ENCODE measurements at regions not wholly inside any gene's neighbourhood (a gene's known extent, or its start where the extent isn't known, plus 50 kb on each side); places are given as distances from the start of the nearest gene placed in this dataset.

DNA sequence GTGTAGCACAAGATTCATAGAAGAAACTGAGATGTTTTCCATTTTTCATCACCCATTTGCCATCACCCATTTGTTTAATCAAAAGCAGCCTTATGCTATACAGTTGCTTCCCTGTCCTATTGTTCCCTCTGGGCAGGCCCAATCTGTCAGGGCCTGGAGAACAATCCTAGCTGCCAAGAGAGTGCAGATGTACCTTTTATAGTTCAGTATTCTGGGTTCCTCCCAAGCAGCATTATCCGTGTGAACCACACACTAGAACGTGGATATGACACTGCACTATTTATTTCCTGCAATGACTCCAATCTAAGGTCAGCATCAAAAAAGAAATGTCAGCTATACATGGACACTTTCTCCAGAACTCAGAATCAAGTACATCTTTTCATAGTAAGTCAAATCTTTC, 269.0 kb downstream of the ADGRA3 start:
- no peaks in the 10 kb centered on the region for H3K27me3 Mint-ChIP-seq (ENCODE audit: low read depth in 3 of 3)
- H3K27ac Mint-ChIP-seq, result no peak overlapping the region
- H3K4me3 Mint-ChIP-seq, result no peak overlapping the region
- H3K36me3 Mint-ChIP-seq, result no peaks in the 10 kb centered on the region
- H3K9me3 Mint-ChIP-seq, result peaks cover 0 to 9% (median 2%) of the 10 kb centered on the region in 6 donors
- no peak for DNase-seq
- H3K4me1 Mint-ChIP-seq, result no peaks in the 10 kb centered on the region

DNA sequence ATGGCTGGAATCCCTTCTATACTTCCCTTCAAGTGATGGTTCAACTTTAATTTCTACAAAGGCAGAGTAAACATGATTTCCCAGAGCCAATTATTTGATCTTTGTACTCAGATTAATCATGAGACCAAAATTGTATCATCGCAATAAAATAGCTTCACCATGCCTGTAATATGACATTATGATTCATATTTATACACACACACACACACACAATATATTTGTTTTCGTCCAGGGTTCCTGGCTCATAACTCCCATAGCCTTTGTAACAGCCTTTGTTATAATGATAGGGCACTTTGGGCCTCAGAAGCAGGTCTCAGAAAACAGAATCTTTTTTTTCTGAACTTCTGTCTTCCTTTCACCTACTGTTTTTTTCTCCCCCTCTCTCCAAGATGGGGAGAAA, 270.6 kb downstream of the ADGRA3 start:
- H3K27ac Mint-ChIP-seq, result no peak overlapping the region
- H3K4me1 Mint-ChIP-seq, result no peaks in the 10 kb centered on the region
- H3K27me3 Mint-ChIP-seq (ENCODE audit: low read depth in 3 of 3), result no peaks in the 10 kb centered on the region
- no peaks in the 10 kb centered on the region for H3K36me3 Mint-ChIP-seq
- H3K9me3 Mint-ChIP-seq, result peaks cover 0 to 9% (median under 1%) of the 10 kb centered on the region in 6 donors
- DNase-seq, result no peak
- no peak overlapping the region for H3K4me3 Mint-ChIP-seq

DNA sequence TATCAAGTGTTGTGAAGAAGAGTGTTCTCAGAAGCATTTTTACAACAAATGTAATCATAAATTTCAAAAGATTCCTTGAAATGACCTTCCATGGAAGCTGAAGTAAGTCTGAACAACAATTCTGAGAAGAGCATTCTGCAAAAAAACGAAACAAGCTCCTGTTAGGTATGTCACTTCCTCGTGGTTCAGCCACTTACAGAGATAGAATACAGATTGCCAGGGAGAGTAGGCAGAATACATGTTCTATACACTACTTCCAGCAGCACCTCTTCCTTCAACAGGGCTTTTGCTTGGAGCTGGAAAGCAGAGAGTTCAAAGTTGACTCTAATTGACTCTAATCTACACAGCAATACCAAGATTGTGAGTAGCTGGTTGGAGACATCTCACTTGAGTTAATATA, 274.5 kb downstream of the ADGRA3 start:
- DNase-seq, result no peak
- no peak overlapping the region for H3K27ac Mint-ChIP-seq
- H3K27me3 Mint-ChIP-seq (ENCODE audit: low read depth in 3 of 3), result no peaks in the 10 kb centered on the region
- peaks cover 0 to 8% of the 10 kb centered on the region in 2 donors for H3K4me1 Mint-ChIP-seq
- peaks cover 0 to 20% (median 2%) of the 10 kb centered on the region in 6 donors for H3K9me3 Mint-ChIP-seq
- no peaks in the 10 kb centered on the region for H3K36me3 Mint-ChIP-seq
- H3K4me3 Mint-ChIP-seq, result no peak overlapping the region

DNA sequence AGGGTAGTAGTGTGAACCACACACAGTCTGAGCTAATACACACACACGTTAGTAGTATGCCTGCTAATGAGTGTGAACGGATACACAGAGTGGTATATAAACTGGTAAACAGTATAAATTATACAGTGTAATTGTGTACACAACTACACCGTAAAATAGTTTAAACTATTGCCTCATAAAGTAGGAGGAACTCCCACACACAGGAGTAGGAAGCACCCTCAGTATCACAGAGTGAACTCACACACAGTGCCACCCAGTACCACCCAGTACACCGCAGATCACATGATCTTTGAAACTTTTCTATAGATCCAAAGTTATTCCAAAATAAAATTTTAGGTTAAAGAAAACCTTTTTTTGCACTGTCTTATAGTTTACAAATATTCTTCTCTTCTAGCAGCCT, 275.1 kb downstream of the ADGRA3 start:
- H3K36me3 Mint-ChIP-seq, result no peaks in the 10 kb centered on the region
- no peak for DNase-seq
- no peak overlapping the region for H3K4me3 Mint-ChIP-seq
- H3K27ac Mint-ChIP-seq, result no peak overlapping the region
- peaks cover 0 to 8% of the 10 kb centered on the region in 2 donors for H3K4me1 Mint-ChIP-seq
- H3K9me3 Mint-ChIP-seq, result peaks cover 0 to 24% (median 3%) of the 10 kb centered on the region in 6 donors
- peaks cover 0 to 2% (median 0%) of the 10 kb centered on the region in 3 donors for H3K27me3 Mint-ChIP-seq (ENCODE audit: low read depth in 3 of 3)

DNA sequence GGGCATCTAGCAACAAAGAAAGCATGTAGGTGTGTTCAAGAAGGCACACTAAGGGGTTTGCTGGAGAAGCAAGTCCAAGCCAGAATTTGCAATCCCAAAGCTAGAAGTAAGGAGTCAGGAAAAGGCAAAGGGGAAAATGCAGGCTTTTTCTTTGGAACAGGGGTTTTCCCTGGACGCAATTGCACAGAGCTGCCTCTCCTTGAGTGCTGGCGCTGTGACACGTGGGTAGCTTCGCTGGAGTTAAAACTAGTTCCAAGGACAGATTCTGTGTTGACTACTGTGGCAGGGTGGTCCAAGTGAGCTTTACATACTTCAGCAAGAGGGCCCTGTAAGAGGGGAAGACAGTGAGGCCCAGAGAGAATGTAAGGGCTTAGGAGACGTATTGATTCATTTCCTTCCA, 277.1 kb downstream of the ADGRA3 start:
- Mint-ChIP-seq H3K4me1 (peaks cover 0 to 8% of the 10 kb centered on the region in 2 donors), H3K36me3 (no peaks in the 10 kb centered on the region), H3K9me3 (peaks cover 0 to 29% (median 3%) of the 10 kb centered on the region in 6 donors), H3K27me3 (ENCODE audit: low read depth in 3 of 3) (peaks cover 0 to 4% (median 0%) of the 10 kb centered on the region in 3 donors), H3K27ac (no peak overlapping the region), H3K4me3 (no peak overlapping the region)
- no peak for DNase-seq

DNA sequence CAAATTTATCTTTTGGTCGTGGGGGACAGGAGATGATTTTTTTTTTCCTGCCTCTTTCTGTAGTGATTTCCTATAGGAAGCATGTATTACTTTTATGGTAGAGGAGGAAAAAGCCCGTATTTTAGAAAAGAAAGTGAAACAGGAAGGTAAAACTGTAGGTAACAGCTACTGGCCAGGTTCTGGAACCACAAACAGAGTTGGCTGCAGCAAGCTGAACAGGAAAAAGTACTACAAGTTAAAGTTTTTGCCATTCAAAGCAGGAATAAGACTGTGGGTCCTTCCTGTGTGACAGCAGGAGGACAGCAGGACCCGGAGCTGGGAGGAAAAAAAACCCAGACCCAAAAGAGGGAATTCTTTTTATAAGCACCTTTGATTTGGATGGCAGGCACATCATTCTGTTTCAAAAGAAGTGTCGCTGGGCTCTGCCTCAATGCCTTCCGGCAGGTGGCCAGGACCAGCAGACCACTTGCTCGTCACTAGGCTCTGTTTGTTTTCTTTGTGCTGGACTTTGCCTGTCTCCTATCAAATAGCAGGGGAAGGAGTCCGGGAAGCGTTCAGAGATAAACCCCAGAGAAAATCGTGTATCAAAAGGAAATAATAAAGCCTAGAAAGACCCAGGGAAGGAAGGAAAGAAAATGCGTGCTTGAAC, 277.9 kb downstream of the ADGRA3 start:
- Mint-ChIP-seq H3K27me3 (ENCODE audit: low read depth in 3 of 3) (peaks cover 0 to 4% (median 0%) of the 10 kb centered on the region in 3 donors), H3K4me3 (peak overlapping the region; percentile 25 to 71 (median 65)), H3K27ac (no peak overlapping the region), H3K36me3 (no peaks in the 10 kb centered on the region), H3K9me3 (peaks cover 0 to 28% (median 1%) of the 10 kb centered on the region in 6 donors), H3K4me1 (peaks cover 0 to 8% of the 10 kb centered on the region in 2 donors)
- DNase-seq, result no peak

DNA sequence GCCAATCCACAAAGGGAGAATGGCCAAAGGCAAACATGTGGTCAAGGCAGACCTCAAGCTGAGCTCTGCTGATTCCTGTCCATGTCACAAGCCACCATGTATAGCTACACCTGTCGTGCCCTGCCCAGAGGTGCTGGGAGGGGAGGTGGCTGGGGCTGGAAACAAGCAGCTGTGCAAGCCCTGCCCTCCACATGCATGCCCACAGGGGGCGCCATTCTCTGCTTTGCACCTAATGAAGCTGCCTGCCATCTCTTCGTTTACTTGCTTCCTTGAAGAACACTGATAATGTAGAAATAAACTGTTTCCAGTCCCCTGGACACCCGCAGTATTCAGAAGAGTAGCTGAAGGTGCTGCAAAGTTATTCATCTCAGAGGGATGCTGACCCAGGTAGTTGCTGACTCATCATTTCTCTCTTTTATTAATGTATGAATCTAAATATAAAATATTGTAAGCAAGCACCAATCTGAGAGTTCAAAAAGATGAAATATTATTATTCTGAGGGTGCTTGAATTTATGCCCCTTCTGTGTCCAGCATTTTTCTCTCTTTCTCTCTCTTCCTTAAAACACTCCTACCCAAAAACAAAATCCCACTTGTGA, 278.6 kb downstream of the ADGRA3 start:
- peak in 2 of 3 donors; percentile 6 to 8 for DNase-seq
- Mint-ChIP-seq H3K27me3 (ENCODE audit: low read depth in 3 of 3) (peaks cover 0 to 4% (median 0%) of the 10 kb centered on the region in 3 donors), H3K9me3 (peaks cover 0 to 28% (median under 1%) of the 10 kb centered on the region in 6 donors), H3K4me3 (peak overlapping the region; percentile 25 to 71 (median 65)), H3K27ac (no peak overlapping the region), H3K4me1 (peaks cover 0 to 8% of the 10 kb centered on the region in 2 donors), H3K36me3 (no peaks in the 10 kb centered on the region)

DNA sequence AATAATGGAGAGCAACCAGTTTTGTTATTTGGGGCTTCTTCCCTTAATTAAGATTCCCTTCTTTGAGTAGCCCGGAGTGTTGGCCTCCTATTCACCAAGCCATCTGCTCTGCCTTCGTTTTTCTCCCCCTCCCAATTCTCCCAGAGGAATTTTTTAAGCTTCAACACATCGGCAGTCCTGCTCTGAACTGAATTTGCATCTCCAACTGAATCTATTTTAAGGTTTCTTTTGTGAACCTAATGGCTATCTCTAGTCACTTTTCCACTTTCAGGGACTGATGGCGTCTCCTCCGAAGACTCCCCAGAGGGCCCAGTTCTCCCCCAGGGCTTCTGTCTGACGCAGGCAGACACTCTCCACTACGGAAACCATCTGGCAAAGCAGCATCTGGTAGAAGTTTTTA, 280.2 kb downstream of the ADGRA3 start:
- DNase-seq, result no peak
- peaks cover 0 to 8% of the 10 kb centered on the region in 2 donors for H3K4me1 Mint-ChIP-seq
- H3K27me3 Mint-ChIP-seq (ENCODE audit: low read depth in 3 of 3), result peaks cover 0 to 4% (median 0%) of the 10 kb centered on the region in 3 donors
- no peaks in the 10 kb centered on the region for H3K36me3 Mint-ChIP-seq
- H3K27ac Mint-ChIP-seq, result no peak overlapping the region
- peaks cover 0 to 28% (median under 1%) of the 10 kb centered on the region in 6 donors for H3K9me3 Mint-ChIP-seq
- no peak overlapping the region for H3K4me3 Mint-ChIP-seq

DNA sequence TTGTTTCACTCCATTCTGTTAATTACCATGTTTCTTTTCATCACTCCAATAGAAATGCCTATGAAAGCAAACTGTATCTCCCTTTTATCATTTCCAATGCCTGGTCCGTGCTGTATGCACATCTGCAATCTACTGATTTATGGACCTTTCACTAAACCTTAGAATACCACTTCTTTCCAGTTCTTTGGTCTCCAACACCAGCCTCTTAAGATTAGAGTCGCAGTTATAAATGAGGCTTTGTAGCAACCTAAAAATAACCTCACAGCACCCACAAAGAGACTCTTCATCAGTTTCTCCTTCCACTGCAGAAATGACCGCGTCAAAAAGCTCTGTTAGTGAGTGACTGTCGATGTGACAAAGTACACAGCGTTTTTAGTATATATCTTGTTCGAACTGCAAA, 282.6 kb downstream of the ADGRA3 start:
- H3K27me3 Mint-ChIP-seq (ENCODE audit: low read depth in 3 of 3), result peaks cover 0 to 4% (median 0%) of the 10 kb centered on the region in 3 donors

DNA sequence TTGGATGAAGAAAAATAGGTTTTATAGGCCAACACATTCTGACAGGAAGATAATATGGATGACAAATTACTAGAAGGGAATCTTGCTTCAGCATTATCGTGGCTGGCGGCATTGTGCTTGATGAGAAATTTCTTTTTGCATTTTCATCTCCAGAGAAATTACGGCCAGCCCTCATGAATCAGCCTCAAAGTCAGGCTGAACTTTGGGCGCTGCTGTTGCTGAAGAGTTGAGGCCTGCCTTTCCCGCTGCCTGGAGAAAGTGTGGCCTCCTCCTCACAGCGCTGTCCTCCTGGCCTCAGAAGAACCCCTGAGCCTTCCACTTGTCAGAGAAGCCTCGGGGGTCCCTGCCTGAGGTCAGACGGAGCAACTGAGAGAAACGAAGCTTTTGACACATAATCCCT, 272.4 kb upstream of the KCNIP4 start:
- no peak overlapping the region for H3K27ac Mint-ChIP-seq
- no peak overlapping the region for H3K4me3 Mint-ChIP-seq
- no peaks in the 10 kb centered on the region for H3K27me3 Mint-ChIP-seq (ENCODE audit: low read depth in 3 of 3)
- DNase-seq, result no peak
- no peaks in the 10 kb centered on the region for H3K4me1 Mint-ChIP-seq
- H3K36me3 Mint-ChIP-seq, result no peaks in the 10 kb centered on the region
- peaks cover 0 to 24% (median 5%) of the 10 kb centered on the region in 6 donors for H3K9me3 Mint-ChIP-seq

More for the DNA sequence above, 282.6 kb downstream of the ADGRA3 start:
- no peaks in the 10 kb centered on the region for H3K36me3 Mint-ChIP-seq
- DNase-seq, result no peak
- H3K4me3 Mint-ChIP-seq, result no peak overlapping the region
- peaks cover 0 to 19% (median 3%) of the 10 kb centered on the region in 6 donors for H3K9me3 Mint-ChIP-seq
- H3K4me1 Mint-ChIP-seq, result peaks cover 0 to 6% of the 10 kb centered on the region in 2 donors
- H3K27ac Mint-ChIP-seq, result no peak overlapping the region

DNA sequence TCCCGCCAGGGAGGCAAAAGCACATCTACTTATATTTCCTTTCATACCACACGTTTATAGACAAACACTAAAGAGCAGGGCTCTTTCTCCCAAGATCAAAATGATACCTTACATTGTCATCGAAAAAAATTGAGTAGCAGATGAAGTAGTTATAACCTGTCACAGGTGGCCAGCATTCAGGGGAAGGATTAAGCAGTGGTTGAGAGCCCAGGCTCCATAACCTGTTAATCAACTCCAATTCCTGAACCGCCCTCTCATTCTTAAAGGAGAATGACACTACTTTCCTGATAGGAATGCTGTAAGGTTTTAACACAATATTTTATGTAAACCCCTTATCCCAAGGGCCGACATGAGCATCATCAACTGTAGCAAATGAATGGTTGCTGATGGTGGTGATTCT, 268.9 kb upstream of the KCNIP4 start:
- no peak overlapping the region for H3K27ac Mint-ChIP-seq
- H3K27me3 Mint-ChIP-seq (ENCODE audit: low read depth in 3 of 3), result no peaks in the 10 kb centered on the region
- no peaks in the 10 kb centered on the region for H3K4me1 Mint-ChIP-seq
- H3K4me3 Mint-ChIP-seq, result no peak overlapping the region
- H3K36me3 Mint-ChIP-seq, result no peaks in the 10 kb centered on the region
- peaks cover 0 to 20% (median 4%) of the 10 kb centered on the region in 6 donors for H3K9me3 Mint-ChIP-seq
- no peak for DNase-seq

DNA sequence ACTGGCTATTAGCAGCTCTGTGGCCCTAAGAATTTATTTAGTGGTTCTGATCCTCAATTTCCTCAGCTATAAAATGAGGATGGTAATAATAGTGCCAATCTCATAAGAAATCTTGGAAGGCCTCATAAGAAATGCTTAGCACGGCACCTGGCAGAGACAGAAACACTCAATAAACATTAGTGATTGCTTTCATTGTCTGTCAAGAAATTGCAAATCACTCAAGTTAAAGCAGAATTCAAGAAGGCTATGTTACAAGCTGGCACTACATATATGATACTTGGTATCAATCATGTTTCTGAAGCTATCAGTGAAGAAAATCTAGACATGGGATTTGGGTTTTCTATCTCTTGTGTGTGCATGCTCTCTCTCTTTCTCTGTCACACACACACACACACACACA, 267.7 kb upstream of the KCNIP4 start:
- Mint-ChIP-seq H3K27me3 (ENCODE audit: low read depth in 3 of 3) (no peaks in the 10 kb centered on the region), H3K27ac (no peak overlapping the region), H3K4me1 (no peaks in the 10 kb centered on the region), H3K9me3 (peaks cover 0 to 28% (median 5%) of the 10 kb centered on the region in 6 donors), H3K4me3 (no peak overlapping the region), H3K36me3 (no peaks in the 10 kb centered on the region)
- DNase-seq, result no peak

DNA sequence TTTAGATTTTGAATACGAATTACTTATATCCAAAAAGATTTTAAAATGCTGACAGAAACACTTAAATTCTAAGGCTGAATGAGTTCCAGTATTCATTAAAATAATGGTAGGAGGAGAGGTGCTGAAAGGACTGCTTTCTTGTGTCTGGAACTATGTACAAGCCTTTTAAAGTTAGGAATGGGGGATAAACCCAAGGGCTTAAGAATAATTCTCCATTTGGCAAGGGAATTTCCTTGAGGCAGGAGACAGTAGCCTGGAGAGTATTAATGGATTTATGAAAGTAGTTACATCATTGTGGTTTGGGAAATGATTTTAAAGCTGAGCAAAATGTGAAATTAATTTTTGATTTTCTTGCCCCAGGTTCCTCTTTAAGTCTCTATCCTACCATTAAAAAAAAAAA, 266.5 kb upstream of the KCNIP4 start:
- no peak for DNase-seq
- Mint-ChIP-seq H3K4me3 (no peak overlapping the region), H3K27me3 (ENCODE audit: low read depth in 3 of 3) (no peaks in the 10 kb centered on the region), H3K9me3 (peaks cover 0 to 30% (median 5%) of the 10 kb centered on the region in 6 donors), H3K27ac (no peak overlapping the region), H3K36me3 (no peaks in the 10 kb centered on the region), H3K4me1 (no peaks in the 10 kb centered on the region)

DNA sequence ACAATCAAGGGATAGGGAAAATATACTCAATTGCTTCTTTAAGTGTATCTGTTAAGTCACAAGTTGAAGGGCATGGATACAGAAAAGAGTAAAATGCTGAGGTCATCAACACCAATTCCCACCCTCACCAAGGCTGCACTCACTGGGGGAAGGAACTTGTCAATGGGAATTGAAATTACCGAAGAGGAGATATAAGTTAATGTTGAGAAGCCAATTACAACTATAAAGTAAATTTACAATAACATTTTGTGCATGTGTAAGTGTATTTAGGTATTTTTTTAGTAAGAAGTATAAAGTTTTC, 255.1 kb upstream of the KCNIP4 start:
- peaks cover 0 to 2% (median 0%) of the 10 kb centered on the region in 3 donors for H3K27me3 Mint-ChIP-seq (ENCODE audit: low read depth in 3 of 3)
- H3K9me3 Mint-ChIP-seq, result peaks cover 0 to 16% (median 0%) of the 10 kb centered on the region in 6 donors
- H3K4me1 Mint-ChIP-seq, result no peaks in the 10 kb centered on the region
- no peaks in the 10 kb centered on the region for H3K36me3 Mint-ChIP-seq
- H3K27ac Mint-ChIP-seq, result no peak overlapping the region
- H3K4me3 Mint-ChIP-seq, result no peak overlapping the region
- no peak for DNase-seq
